MM.1S (cell line): ENCODE measurements at regions not wholly inside any gene's neighbourhood (a gene's known extent, or its start where the extent isn't known, plus 50 kb on each side); places are given as distances from the start of the nearest gene placed in this dataset.

Experiments
- DNase-seq: peaks from one replicate; pipeline ENCODE4 v3.0.0-alpha.2; 2015
- H2AFZ ChIP-seq: fragments of 300-600 bp; sonication (generic); 2 replicates; pipeline ENCODE4 v1.6.0; 2016; ENCODE audit warnings: antibody characterized with exemption, low read length
- H3F3A ChIP-seq: fragments of 300-600 bp; sonication (generic); 2 replicates; pipeline ENCODE4 v1.6.1; 2016; ENCODE audit warnings: mild to moderate bottlenecking, antibody characterized with exemption, low read length, moderate library complexity, mixed read lengths; ENCODE audit not compliant: insufficient read depth
- H3K27ac ChIP-seq: fragments of 300-600 bp; sonication (generic); 2 replicates; pipeline ENCODE4 v1.5.1; 2016; ENCODE audit warnings: mild to moderate bottlenecking, low read length
- H3K27me3 ChIP-seq: fragments of 300-600 bp; sonication (generic); replicated peaks from 2 replicates; pipeline ENCODE4 v1.6.0; 2016; ENCODE audit warnings: low read length; ENCODE audit not compliant: insufficient read depth
- H3K36me3 ChIP-seq: fragments of 300-600 bp; sonication (generic); replicated peaks from 2 replicates; pipeline ENCODE4 v1.6.1; 2016; ENCODE audit warnings: mild to moderate bottlenecking, low read length, mixed read lengths; ENCODE audit not compliant: insufficient read depth
- H3K4me1 ChIP-seq: fragments of 300-600 bp; sonication (generic); 2 replicates; pipeline ENCODE4 v1.6.1; 2016; ENCODE audit warnings: low read length, mixed read lengths
- H3K4me2 ChIP-seq: fragments of 300-600 bp; sonication (generic); 2 replicates; pipeline ENCODE4 v1.6.0; 2016; ENCODE audit warnings: low read depth, low read length
- H3K4me3 ChIP-seq: fragments of 300-600 bp; sonication (generic); 2 replicates; pipeline ENCODE4 v1.5.1; 2016; ENCODE audit warnings: low read length, mixed read lengths
- H3K79me2 ChIP-seq: fragments of 300-600 bp; sonication (generic); 2 replicates; pipeline ENCODE4 v1.6.1; 2016; ENCODE audit warnings: mixed run types, low read length, mixed read lengths
- H3K9ac ChIP-seq: fragments of 300-600 bp; sonication (generic); 2 replicates; pipeline ENCODE4 v1.6.1; 2016; ENCODE audit warnings: low read length, mixed read lengths
- H3K9me2 ChIP-seq: fragments of 300-600 bp; sonication (generic); replicated peaks from 2 replicates; pipeline ENCODE4 v1.6.1; 2016; ENCODE audit warnings: mild to moderate bottlenecking, low read length, mixed read lengths; ENCODE audit not compliant: insufficient read depth
- H3K9me3 ChIP-seq: fragments of 300-600 bp; sonication (generic); replicated peaks from 2 replicates; pipeline ENCODE4 v1.6.1; 2016; ENCODE audit warnings: mild to moderate bottlenecking, low read length, mixed read lengths; ENCODE audit not compliant: insufficient read depth
- H4K20me1 ChIP-seq: fragments of 300-600 bp; sonication (generic); 2 replicates; pipeline ENCODE4 v1.6.1; 2016; ENCODE audit warnings: mild to moderate bottlenecking, low read length, moderate library complexity, mixed read lengths; ENCODE audit not compliant: insufficient read depth
- CTCF ChIP-seq: fragments of 300-600 bp; sonication (generic); IDR thresholded peaks from 2 replicates; pipeline ENCODE4 v1.5.1; 2016; ENCODE audit warnings: antibody characterized with exemption, low read length, mixed read lengths
- EZH2 ChIP-seq: fragments of 300-600 bp; sonication (generic); optimal IDR thresholded peaks from 2 replicates; pipeline ENCODE3; 2017; ENCODE audit warnings: low read depth, mild to moderate bottlenecking, antibody characterized with exemption, low read length, mixed read lengths
- EZH2phosphoT487 ChIP-seq: fragments of 300-600 bp; sonication (generic); IDR thresholded peaks from 2 replicates; pipeline ENCODE4 v1.6.1; 2018; ENCODE audit warnings: antibody characterized with exemption, low read length

GRCh38 chr6:170229851-170230519 is 60.9 kb downstream of the DLL1 start:
- H3K27ac ChIP-seq: no peak overlapping the region
- no peak for TF ChIP-seq EZH2
- TF ChIP-seq CTCF: no peak
- TF ChIP-seq EZH2phosphoT487: no peak
- DNase-seq: no peak
- H3K4me2 ChIP-seq: no peak overlapping the region
- no peaks in the 10 kb centered on the region for H3K4me1 ChIP-seq
- H3K9ac ChIP-seq: no peak overlapping the region
- no peaks in the 10 kb centered on the region for H4K20me1 ChIP-seq
- H3K36me3 ChIP-seq: no peaks in the 10 kb centered on the region
- H2AFZ ChIP-seq: no peak overlapping the region
- H3K9me3 ChIP-seq: no peaks in the 10 kb centered on the region
- no peak overlapping the region for H3K4me3 ChIP-seq
- H3K9me2 ChIP-seq: no peaks in the 10 kb centered on the region
- H3K79me2 ChIP-seq: no peaks in the 10 kb centered on the region
- no peaks in the 10 kb centered on the region for H3F3A ChIP-seq
- H3K27me3 ChIP-seq: no peaks in the 10 kb centered on the region; the same call in 1 of the 2 replicates

GRCh38 chr6:170229396-170229795 is 61.5 kb downstream of the DLL1 start:
- Histone ChIP-seq H3K79me2 (no peaks in the 10 kb centered on the region), H2AFZ (no peak overlapping the region), H3K9me2 (no peaks in the 10 kb centered on the region), H3K4me1 (no peaks in the 10 kb centered on the region), H3K9me3 (no peaks in the 10 kb centered on the region), H4K20me1 (no peaks in the 10 kb centered on the region), H3K27me3 (no peaks in the 10 kb centered on the region; the same call in 1 of the 2 replicates), H3K9ac (no peak overlapping the region), H3K4me2 (no peak overlapping the region), H3F3A (no peaks in the 10 kb centered on the region), H3K27ac (no peak overlapping the region), H3K4me3 (no peak overlapping the region), H3K36me3 (no peaks in the 10 kb centered on the region)
- TF ChIP-seq EZH2phosphoT487 (no peak), CTCF (no peak)
- no peak for DNase-seq

GRCh38 chr6:170228946-170229310 is 62.0 kb downstream of the DLL1 start:
- Histone ChIP-seq H3K27me3 (no peaks in the 10 kb centered on the region; the same call in 1 of the 2 replicates), H3K79me2 (no peaks in the 10 kb centered on the region), H3K9ac (no peak overlapping the region), H3K36me3 (no peaks in the 10 kb centered on the region), H3K4me3 (no peak overlapping the region), H3F3A (no peaks in the 10 kb centered on the region), H2AFZ (no peak overlapping the region), H4K20me1 (no peaks in the 10 kb centered on the region), H3K9me2 (no peaks in the 10 kb centered on the region), H3K4me1 (no peaks in the 10 kb centered on the region), H3K27ac (no peak overlapping the region), H3K4me2 (no peak overlapping the region), H3K9me3 (no peaks in the 10 kb centered on the region)
- no peak for DNase-seq
- TF ChIP-seq EZH2phosphoT487 (no peak), EZH2 (no peak), CTCF (no peak)
